Cardiac fibroblast (primary cell): ENCODE measurements at regions not wholly inside any gene's neighbourhood (a gene's known extent, or its start where the extent isn't known, plus 50 kb on each side); places are given as distances from the start of the nearest gene placed in this dataset.
A peak's percentile ranks its signal among the peaks of the same experiment; 100 is the strongest.

Experiments
- DNase-seq, 2 donors: peaks; one replicate each; pipeline versions ENCODE4 v3.0.0 to v3.0.0-alpha.2; 2010; ENCODE audit warnings: low read depth in 2 of 2
- H3K4me3 ChIP-seq, 2 donors: replicated peaks in 1 of 2; 1 replicate in 1 of 2; 2 replicates in 1 of 2; pipeline ENCODE4 v1.5.1; 2011; ENCODE audit warnings: low read depth in 2 of 2, low read length in 2 of 2, mild to moderate bottlenecking in 2 of 2, moderate library complexity in 1 of 2
- TF ChIP-seq, protein P1 (sequence below): IDR thresholded peaks from one replicate; pipeline ENCODE4 v1.5.1; 2011; ENCODE audit warnings: low read depth, mild to moderate bottlenecking, low read length, inconsistent platforms

- H3K4me3 ChIP-seq: no peak overlapping the region
- DNase-seq: no peak
- TF ChIP-seq, protein P1, sequence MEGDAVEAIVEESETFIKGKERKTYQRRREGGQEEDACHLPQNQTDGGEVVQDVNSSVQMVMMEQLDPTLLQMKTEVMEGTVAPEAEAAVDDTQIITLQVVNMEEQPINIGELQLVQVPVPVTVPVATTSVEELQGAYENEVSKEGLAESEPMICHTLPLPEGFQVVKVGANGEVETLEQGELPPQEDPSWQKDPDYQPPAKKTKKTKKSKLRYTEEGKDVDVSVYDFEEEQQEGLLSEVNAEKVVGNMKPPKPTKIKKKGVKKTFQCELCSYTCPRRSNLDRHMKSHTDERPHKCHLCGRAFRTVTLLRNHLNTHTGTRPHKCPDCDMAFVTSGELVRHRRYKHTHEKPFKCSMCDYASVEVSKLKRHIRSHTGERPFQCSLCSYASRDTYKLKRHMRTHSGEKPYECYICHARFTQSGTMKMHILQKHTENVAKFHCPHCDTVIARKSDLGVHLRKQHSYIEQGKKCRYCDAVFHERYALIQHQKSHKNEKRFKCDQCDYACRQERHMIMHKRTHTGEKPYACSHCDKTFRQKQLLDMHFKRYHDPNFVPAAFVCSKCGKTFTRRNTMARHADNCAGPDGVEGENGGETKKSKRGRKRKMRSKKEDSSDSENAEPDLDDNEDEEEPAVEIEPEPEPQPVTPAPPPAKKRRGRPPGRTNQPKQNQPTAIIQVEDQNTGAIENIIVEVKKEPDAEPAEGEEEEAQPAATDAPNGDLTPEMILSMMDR: no peak
These were observed 436.1 kb upstream of the ADAMTS16 start for GRCh38 chr5:4703931-4704458.

GRCh38 chr5:4704951-4705350 lies 435.2 kb upstream of the ADAMTS16 start:
- no peak for DNase-seq
- H3K4me3 ChIP-seq: no peak overlapping the region
- TF ChIP-seq, protein P1: no peak

- TF ChIP-seq, protein P1: no peak
- H3K4me3 ChIP-seq: no peak overlapping the region
- DNase-seq: no peak
These were observed 423.3 kb upstream of the ADAMTS16 start for GRCh38 chr5:4716781-4717180.

DNA sequence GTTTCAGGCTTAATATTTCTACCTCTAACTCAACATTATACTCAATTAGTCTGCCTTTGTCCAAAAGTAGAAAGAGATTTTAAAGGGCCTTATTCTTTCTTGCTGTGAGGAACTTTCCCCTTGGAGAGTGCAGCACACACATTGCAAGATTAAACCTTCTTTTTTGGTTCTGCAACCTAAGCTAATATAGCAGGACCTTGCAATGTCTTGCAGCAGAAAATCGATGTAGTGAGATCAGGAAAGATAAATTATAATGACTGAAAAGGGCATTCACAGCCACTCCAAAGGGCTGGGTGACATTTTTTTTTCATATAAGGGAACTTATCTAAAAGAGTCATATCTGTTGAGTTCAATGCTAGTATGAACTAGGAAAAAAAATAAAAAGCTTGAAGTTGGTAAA lies 422.7 kb upstream of the ADAMTS16 start:
- TF ChIP-seq, protein P1: no peak
- no peak overlapping the region for H3K4me3 ChIP-seq
- no peak for DNase-seq

GRCh38 chr5:4720831-4721230 lies 419.3 kb upstream of the ADAMTS16 start:
- H3K4me3 ChIP-seq: no peak overlapping the region
- TF ChIP-seq, protein P1: no peak
- DNase-seq: peak in 1 of 2 donors; percentile 1

GRCh38 chr5:4722886-4723285 lies 417.2 kb upstream of the ADAMTS16 start:
- TF ChIP-seq, protein P1: no peak
- DNase-seq: no peak
- no peak overlapping the region for H3K4me3 ChIP-seq

DNA sequence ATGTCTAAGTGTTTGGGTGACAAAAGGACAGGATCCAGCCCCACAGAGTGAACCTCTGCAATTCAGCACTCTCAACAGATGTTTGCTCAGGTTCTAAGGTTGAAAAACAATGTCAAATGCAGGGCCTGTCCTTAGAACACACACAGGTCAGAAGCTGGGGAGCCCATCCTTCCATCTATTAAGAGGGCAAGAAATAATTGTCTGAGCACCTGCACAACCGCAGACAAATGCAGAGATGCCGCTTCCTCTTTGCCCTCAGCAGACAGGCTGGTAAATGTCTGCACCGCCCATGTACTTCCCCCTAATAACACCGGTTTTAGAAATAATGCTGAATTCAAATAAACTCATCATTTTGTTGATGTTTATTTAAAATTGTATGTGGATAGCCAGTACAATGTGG lies 414.5 kb upstream of the ADAMTS16 start:
- TF ChIP-seq, protein P1: no peak
- DNase-seq: no peak
- H3K4me3 ChIP-seq: no peak overlapping the region
